Iris pigment epithelial cell (primary cell): ENCODE measurements at regions not wholly inside any gene's neighbourhood (a gene's known extent, or its start where the extent isn't known, plus 50 kb on each side); places are given as distances from the start of the nearest gene placed in this dataset.

Experiments used
- DNase-seq: peaks from one replicate; pipeline ENCODE4 v3.0.0-alpha.2; 2011; ENCODE audit warnings: low read depth

DNA sequence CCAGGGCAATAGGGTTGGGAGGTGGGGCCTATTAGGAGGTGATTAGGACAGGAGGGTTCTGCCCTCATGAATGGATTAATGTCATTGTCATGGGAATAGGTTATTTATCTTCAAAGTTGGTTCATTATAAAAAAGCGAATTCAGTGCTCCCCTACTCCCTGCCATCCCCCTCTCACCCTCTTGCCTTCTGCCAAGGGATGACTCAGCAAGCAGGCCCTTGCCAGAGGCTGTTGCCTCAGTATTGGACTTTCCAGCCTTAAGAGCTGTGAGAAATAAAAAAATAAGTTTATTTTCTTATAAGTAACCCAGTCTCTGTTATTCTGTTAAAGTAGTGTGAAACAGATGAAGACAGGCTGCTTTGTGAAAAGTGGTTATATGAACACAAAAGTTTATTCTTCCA lies 381.1 kb upstream of the ZFP64 start:
- DNase-seq, result peak; percentile 18

DNA sequence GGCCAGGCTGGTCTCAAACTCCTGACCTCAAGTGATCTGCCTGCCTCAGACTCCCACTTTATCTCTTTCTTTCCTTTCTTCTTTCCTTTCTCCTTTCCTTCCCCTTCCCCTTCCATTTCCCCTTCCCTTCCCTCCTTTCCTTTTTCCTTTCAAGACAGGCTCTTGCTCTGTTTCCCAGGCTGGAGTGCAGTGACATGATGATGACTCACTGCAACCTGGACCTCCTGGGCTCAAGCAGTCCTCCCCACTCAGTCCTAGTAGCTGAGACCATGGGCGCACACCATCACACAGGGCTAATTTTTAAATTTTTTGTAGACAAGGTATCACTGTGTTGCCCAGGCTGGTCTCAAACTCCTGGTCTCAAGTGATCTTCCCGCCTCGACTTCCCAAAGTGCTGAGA lies 377.6 kb upstream of the ZFP64 start:
- DNase-seq, result no peak

DNA sequence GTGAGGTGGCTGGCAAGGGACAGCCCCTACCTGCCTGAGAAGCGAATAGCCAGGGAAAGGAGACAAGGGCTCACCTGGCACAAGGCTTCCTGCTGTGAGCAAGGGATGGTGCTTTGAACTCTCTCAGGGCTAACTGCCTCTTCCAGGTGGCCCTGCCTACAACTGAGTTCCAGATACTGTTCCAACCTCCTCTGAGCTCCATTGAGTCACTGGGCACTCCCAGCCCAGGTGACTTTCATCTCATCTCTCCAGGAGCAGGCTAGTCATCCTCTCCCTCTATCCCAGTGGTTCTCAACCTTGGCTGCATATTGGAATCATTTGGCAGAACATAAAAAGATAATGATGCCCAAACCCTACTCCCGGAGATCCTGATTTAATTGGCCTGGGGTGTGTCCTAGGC lies 374.0 kb upstream of the ZFP64 start:
- no peak for DNase-seq

DNA sequence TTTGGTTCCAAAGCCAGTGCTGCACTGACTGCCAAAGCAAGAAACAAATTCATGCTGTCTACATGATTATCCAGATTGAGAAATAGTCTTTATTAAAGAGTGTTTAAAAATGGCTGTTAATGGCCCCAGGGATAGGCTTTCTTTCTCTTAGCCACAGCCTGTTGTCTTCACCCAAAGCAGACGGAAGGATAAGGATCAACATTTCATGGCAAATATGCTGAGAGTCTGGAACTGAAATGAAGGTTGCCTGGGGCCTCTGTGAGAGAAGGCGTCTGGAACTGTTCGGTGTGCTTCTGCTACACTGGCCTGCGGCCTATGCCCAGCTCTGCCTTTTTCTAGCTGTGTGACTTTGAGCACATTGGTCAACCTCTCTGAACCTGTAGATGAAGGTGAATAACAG lies 373.0 kb upstream of the ZFP64 start:
- DNase-seq, result no peak

DNA sequence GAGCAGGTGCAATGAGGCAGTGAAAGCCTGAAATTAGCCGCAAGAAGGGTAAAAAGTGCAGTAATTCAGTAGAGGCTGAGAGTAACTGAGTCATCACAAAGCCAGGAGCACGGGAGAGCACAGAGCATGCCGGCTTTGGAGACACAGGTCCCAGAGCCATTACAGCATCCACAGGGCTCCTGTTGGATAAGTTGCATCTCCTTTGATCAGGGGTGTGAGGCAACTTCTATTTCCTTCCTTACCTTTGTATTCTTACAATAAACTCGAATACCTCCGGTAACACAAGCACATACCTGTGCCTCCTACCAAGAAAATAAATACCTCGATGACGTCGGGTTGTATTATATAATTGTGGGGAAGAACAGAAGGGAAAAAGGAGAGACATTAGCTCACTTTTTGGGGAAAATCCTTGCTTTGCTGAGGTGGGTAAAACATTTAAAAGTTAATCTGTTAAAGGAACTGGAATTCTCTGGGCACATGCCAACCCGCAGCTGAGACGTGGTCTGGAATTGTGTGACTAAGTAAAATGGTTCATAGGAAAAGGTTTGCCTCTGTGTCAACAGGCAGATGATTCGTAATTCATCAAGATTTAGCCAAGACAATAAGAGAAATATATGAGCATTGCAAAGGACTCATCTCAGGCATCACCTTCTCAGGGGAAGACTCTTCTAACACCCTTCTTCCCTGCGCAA lies 360.7 kb upstream of the ZFP64 start:
- DNase-seq, result peak; percentile 34

DNA sequence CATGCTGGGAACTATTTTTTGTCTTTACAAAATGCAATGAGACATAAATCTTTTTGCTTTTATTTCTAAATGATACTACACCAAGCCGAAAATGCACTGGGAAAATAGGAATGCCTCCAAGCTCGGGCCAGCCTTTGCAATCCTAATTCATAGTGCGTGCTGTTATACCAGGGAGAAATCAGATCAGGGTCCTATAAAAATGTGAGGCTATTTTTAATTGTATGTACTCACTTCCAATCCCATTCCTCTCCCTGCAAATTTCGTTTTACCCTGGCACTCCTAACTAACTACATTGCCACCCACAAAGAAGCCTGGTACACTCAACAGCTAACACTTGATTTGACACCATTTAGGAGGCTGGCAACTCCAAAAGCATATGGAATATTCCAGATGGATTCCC lies 350.6 kb upstream of the ZFP64 start:
- DNase-seq, result no peak

DNA sequence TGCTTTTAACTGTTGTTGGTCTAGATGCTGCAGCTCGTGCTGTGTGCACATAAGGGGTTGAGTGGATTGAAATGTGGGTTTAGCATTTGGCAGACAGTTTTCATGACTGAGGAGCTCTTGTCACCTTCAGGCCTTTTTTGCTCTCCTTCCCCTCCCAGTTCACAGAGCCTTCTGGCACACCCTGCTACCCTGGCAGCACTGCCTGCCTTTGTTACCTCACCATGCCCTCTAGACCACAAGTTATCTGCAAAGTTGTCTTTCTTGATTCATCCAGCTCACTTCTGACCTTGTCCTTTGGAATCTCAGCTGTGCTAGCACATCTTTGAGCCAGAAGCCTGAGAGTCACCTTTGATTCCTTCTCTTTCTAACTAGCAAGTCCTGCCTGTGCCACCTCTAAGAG lies 348.9 kb upstream of the ZFP64 start:
- DNase-seq, result no peak

DNA sequence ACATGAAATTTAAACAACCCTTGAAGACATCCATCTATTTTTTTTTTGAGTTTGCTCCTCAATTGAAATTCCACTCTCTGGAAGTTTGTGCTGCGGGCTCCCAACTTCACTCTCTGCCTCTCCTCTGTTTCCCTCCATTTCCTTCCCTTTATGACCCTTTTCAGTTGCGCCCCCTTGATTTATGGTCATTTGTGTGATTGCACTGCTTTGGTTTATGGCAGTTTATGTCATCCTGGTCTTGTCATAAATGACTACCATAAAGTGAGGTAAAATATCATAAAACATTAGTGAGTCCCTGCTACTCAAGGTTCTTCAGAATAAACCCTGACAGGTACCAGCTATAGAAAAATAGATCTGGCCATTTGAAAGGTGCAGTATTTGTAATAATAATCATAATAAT lies 348.3 kb upstream of the ZFP64 start:
- DNase-seq, result no peak

DNA sequence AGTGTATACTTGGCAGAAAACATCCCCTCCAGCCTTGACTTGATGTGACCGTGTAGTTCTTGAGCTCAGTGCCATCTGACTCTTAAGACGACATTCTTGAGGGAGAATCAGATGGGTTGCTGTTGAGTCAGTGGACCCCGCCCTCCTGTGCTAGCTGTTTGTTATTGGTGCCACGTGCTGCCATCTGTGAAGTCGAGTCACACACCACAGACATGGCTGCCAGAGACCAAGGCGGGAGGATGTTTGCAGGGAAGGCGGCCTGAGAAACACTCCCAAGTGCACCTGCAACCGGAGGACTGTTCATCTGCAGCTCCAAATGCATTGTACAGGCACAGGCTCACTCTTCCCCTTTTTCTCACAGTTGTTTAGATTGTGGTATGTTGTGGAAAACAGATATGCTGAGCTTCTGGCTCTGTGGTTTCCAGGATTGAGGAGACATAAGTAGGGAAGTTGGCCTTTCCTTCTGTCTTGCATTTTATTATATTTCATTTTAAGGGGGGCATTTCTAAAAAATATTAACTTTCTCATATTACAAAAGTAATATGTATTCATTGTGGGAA lies 345.3 kb upstream of the ZFP64 start:
- no peak for DNase-seq

DNA sequence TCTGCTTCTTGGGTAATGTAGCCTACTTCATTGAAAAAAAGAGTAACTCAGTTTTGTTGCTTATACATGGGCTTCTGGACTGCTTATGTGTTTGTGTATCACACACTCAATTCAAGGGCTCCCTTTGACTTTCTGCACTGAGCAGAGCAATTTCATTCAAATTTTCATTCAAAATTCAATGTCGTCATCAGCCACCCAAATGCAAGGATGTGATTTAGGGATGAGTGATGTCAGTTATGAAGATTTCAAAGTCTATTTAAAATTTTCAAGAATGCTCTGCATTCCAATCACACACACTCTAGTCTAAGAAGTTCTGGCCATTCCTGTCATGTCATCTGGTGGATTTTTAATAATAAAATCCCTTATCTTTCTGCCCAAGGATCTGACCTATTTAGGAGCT lies 344.5 kb upstream of the ZFP64 start:
- DNase-seq, result no peak

DNA sequence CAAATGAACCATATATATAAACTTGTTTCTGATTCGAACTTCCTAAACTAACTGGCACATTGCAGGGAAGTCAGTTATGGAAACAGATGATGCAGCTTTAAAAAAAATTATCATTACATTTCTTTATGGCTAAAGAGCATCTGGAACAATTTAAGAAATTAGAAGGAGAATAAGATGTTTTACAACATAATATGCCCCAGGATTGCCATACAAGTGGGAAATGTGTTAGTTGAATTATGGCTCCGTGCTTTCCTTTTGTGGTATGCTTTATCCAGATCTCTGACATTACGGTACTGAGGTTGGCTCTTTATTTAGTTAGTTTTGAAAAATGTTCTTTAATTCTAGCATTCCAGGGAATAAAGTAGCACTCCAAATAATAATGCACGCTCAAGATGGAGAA lies 343.0 kb upstream of the ZFP64 start:
- no peak for DNase-seq

DNA sequence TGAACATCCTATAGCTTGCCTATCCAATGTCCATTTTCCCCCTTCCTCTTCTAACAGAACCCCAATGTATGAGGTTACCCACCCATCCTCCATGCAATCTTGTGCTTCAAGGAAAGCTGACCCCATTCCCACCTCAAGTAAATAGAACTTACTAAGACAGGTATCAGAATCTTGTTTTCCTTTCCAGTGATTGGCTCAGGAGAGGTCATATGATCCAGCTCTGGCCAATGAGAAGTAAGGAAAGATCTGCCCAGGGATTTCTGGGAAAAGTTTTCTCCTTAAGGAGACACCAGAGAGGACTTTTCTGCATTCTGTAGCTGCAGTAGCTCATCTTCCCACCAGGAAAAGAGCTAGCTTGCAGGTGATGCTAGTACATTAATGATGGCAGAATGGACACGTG lies 341.8 kb upstream of the ZFP64 start:
- DNase-seq, result no peak

DNA sequence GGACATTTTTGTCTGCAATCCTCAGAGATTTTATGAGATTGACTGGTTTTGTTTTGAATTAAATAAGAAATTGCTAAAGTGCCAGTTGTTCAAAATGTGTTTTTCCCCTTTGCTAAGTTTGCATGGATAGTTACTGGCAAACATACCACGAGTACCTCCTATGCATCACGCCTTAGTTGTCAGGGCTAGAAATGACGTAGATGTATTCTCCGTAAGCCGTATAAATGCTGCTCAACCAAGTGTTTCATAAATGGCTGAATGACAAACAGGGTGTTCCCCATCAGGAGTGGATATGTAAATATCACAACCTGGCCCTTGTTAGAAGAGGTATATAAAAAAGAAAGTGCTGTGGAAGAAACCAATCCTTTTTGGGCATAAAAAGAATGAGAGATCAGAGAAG lies 341.1 kb upstream of the ZFP64 start:
- DNase-seq, result no peak

DNA sequence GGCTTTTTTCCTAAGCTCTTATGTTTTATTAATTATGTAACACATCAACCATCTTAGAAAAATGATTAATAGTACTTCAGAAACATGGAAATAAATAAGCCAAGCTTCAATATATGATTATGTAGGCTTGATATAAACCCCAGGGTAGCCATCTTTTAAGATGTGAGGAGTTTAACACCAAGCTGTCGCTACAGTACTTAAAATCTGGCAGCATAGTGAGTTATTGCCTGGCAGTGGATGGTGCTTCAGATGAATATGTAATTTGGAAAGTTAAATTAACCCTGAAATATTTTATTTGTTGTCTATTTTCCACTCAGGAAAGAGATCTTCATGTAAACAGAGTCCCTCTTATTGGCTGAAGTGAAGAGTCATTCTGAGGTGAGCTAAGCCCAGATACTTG lies 339.0 kb upstream of the ZFP64 start:
- no peak for DNase-seq

DNA sequence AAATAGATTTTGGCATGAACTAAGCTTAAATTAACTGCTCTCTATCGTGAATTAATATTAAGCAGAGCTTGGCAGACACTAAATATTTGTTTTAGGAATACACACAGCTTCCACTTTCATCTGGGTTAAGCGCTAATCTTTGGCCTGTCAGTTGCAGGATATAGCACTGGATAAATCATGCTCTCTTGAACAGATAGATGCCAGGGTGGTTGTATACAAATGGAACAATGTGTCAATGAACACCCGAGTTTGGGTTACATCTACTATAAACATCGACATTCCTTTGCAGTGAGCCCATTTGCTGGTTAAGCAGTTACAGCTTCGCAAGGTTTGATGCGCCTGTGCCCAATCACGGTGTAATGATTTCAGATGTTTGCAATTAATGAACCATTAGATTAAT lies 338.2 kb upstream of the ZFP64 start:
- peak; percentile 45 for DNase-seq

DNA sequence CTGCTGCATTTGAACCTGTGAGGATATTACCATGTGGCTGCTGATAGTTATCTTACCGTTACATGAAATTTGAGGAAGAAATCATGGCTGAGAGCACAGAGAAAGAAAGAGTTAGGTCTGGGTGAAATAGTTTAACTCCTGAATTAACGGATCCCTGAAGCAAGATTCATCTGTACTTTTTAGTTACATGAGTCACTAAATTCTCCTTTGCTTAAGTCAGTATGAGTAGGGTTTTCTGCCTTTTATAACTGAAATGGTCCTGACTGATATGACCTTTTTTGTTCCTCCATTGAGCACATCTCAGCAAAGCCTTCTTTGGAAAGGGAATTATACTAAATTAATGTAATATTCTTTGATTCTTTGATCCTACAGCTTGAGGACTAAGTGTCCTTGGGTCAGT lies 333.3 kb upstream of the ZFP64 start:
- DNase-seq, result peak; percentile 20

DNA sequence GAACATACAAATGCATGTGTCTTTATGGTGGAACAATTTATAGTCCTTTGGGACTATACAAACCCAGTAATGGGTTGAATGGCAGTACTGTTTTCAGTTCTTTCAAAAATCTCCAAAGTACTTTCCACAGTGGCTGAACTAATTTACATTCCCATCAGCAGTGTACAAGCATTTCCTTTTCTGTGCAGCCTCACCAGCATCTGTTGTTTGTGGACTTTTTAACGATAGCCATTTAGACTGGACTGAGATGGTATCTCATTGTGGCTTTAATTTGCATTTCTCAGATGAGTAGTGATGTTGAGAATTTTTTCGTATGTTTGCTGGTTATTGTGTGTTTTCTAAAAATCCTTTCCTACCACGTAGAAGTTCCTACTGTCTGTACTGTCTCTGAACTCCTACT lies 327.2 kb upstream of the ZFP64 start:
- DNase-seq, result no peak

DNA sequence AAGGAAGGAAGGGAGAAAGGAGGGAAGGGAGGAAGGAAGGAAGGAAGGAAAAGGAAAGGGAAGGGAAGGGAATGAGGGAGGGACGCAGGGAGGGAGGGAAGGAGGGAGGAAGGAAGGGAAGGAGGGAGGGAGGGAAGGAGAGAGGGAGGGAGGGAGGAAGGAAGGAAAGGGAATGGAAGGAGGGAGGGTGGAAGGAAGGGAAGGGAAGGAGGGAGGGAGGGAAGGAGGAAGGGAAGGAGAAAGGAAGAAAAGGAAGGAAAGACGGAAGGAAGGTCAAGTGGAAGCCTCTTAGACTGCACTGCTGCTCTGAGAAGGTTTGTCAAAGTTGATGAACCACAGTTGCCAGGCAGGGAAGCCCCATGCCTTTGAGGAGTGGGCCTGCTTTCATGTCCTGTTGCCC lies 324.3 kb upstream of the ZFP64 start:
- no peak for DNase-seq

DNA sequence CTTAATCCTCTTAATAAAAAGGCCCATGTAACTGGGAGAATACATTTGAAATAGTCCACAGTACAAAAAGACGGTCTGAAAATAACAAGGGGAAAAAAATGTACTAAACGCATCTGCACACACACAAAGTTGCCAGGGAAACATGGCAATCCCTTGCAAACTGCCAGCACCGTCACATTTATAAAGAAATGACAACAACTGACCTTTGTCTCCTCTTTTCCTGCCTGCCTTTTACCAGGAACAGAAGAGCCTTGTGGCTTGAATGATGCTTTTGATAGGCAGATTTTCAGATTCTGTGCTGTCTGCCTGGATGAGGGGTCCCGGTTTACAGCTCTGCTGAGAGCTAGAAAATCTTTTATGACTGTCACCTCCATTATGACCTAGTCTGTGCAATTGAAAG lies 308.6 kb upstream of the ZFP64 start:
- no peak for DNase-seq

DNA sequence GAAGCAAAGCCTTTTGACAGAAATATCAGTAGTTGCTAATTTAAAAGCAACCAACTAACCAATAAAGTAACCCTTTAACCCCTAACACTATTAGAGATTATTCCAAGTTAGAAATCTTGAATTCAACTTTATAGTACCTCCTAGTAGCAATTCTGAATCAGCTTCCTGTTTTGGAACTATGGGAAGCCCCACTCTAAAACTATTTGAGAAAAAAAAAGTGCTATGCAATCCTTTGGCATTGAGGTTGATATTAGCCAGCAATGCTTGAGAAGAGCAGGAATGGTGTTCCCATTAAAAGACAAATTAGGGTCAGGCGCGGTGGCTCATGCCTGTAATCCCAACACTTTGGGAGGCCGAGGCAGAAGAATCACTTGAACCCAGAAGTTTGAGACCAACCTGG lies 306.2 kb upstream of the ZFP64 start:
- DNase-seq, result peak; percentile 69

DNA sequence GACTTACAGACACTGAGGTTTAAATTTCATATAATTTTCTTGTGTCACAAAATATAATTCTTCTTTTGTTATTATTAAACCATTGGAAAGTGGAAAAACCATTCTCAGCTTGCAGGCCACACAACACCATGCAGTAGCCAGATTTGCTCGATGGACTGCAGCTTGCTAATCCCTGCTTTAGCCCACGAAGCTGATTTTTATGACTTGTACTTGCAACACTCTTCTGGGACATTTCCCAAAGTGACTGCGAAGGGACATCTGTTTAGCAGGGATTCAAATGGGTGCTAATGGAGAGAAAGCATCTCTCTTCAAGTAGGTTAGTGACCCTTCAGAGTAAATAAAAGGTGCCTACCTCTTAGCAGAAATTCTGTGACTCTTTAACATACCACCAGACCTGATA lies 304.6 kb upstream of the ZFP64 start:
- no peak for DNase-seq

DNA sequence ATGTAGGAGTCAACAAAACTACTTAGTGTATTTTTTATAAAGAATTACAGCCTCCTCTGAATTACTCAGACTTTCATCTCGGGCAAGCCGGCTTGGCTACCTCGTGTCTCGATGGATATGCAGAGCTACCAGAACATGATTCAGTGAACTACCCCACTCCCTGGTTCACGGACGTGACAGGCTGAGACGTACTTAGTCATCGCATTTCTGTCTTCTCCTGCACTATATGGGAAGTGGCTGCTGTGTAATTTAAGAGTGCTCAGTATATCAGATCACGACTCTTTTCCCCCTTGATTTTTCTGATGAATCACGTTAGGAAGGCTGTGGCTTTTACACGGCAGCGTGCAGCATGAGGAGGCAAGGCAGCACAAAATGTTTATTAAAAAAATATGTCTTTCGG lies 302.7 kb upstream of the ZFP64 start:
- DNase-seq, result peak; percentile 99

DNA sequence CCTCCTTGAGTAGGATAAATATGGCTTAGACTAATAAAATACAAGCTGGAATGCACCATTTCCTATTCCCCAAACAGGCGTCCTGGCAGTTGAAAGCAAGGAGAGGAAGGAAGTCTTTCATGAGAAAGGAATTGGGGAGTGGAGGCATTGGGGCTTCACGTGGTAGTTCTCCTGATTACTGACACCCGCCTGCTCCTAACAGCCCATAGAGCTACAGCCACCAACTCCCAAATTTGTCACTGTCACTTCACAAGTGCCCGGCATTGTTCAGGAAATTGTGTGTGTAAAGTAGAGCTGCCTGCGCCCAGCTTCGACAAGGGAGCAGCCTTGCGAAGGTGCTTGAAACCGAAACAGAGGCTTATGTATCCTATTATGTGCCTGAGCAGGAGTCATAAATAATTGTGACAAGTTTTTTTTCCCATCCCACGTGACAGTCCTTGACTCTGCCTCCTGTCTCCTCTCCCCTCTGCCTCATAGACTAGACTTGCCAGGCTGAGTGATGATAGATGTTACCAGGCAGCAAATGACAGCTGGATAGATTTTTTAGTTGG lies 301.7 kb upstream of the ZFP64 start:
- DNase-seq, result peak; percentile 35
